Activated CD8-positive, alpha-beta memory T cell treated with anti-CD3 and anti-CD28 coated beads, Interleukin-2, amount 10 ng/mL, durations not matched to agents 7 days and 5 days (primary cell): ENCODE measurements at regions not wholly inside any gene's neighbourhood (a gene's known extent, or its start where the extent isn't known, plus 50 kb on each side); places are given as distances from the start of the nearest gene placed in this dataset.
A peak's percentile ranks its signal among the peaks of the same experiment; 100 is the strongest.

ENCODE experiments used
- ATAC-seq: fragments of 150-1000 bp; cut with Tn5 transposase; one replicate; pipeline ENCODE4 v1.10.0; 2021; ENCODE audit warnings: moderate library complexity
- CTCF ChIA-PET: fragments of 350-600 bp; sonication (Branson Sonifier 250); formaldehyde crosslinking; loops from one replicate; lab custom pipeline; 2021; ENCODE audit warnings: antibody characterized with exemption; lab: Charles Lee
- DNase-seq: peaks from one replicate; pipeline ENCODE4 v3.0.0-alpha.2; 2020
- H3K27ac Mint-ChIP-seq: one replicate; pipeline ENCODE4 v1.8.0; 2021; ENCODE audit warnings: mild to moderate bottlenecking, mixed read lengths
- H3K27me3 Mint-ChIP-seq: one replicate; pipeline ENCODE4 v1.8.0; 2021; ENCODE audit warnings: mixed read lengths
- H3K36me3 Mint-ChIP-seq: one replicate; pipeline ENCODE4 v1.8.0; 2021; ENCODE audit warnings: mild to moderate bottlenecking, mixed read lengths
- H3K4me1 Mint-ChIP-seq: one replicate; pipeline ENCODE4 v1.8.0; 2021; ENCODE audit warnings: mixed read lengths
- H3K4me3 Mint-ChIP-seq: one replicate; pipeline ENCODE4 v1.8.0; 2021; ENCODE audit warnings: mild to moderate bottlenecking, moderate library complexity, mixed read lengths
- H3K9me3 Mint-ChIP-seq: one replicate; pipeline ENCODE4 v1.8.0; 2022; ENCODE audit warnings: low read depth, mixed read lengths

- ATAC-seq (peak; percentile 0), DNase-seq (no peak)
- peak overlapping the region; percentile 99 for H3K27ac Mint-ChIP-seq
- peaks cover 4% of the 10 kb centered on the region for H3K9me3 Mint-ChIP-seq
- peak overlapping the region; percentile 57 for H3K4me3 Mint-ChIP-seq
- H3K4me1 Mint-ChIP-seq: peaks cover 80% of the 10 kb centered on the region
- peaks cover 82% of the 10 kb centered on the region for H3K36me3 Mint-ChIP-seq
- H3K27me3 Mint-ChIP-seq: peaks cover 2% of the 10 kb centered on the region
- CTCF ChIA-PET: interaction anchor here (0.7 to 2.2 kb wide), 15 partner anchors 8 to 286 kb away, joined by 3 to 10 read pairs (median 3); no protein-coding TSS in a partner anchor
Observed at GRCh38 chr9:91147079-91147708, 214.5 kb downstream of the AUH start.

GRCh38 chr9:91148306-91148705 lies 213.4 kb downstream of the AUH start:
- Mint-ChIP-seq H3K36me3 (peaks cover 84% of the 10 kb centered on the region), H3K9me3 (peaks cover 9% of the 10 kb centered on the region), H3K27me3 (peaks cover 2% of the 10 kb centered on the region), H3K4me3 (peak overlapping the region; percentile 57), H3K4me1 (peaks cover 88% of the 10 kb centered on the region), H3K27ac (peak overlapping the region; percentile 99)
- ATAC-seq (no peak), DNase-seq (no peak)
- CTCF ChIA-PET: interaction anchor here (0.9 to 2.2 kb wide), 3 partner anchors 9 to 24 kb away, joined by 3 to 10 read pairs (median 3); no protein-coding TSS in a partner anchor

DNA sequence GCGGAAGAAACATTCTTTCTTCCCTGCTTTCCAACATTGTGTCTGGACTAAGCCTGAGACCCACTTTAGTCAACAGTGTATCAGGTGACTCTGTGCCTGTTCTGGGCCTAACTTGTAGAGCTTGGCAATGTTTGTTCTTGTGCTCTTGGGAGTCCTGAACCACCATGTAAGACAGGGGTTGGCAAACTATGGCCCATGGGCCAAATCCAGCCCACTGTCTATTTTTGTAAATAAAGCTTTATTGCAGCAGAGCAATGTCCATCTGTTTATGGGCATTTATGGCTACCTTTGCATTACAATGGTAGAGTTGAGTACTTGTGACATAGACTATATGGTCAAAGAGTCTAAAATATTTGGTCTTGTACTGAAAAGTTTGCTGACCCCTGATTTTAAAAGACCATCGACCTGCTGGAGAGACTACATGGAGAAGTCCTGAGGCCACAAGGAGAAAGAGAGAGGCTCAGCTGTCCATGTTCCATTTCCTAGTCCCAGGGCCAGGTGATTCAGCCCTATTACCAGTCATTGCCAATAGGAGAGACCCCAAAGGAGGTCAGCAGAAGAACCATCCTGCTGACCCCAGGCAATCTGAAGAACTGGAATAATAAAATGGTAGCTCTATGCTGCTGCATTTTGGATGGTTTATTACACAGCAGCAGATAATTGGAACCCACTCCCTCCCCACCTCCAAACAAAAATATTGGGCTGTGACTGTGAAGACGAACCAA lies 211.3 kb downstream of the AUH start:
- peak overlapping the region; percentile 94 for H3K27ac Mint-ChIP-seq
- H3K4me1 Mint-ChIP-seq: peaks cover 92% of the 10 kb centered on the region
- DNase-seq (no peak), ATAC-seq (no peak)
- CTCF ChIA-PET: interaction anchor here (0.6 to 4.6 kb wide), 16 partner anchors 10 to 273 kb away, joined by 3 to 55 read pairs (median 8); partner anchors contain the start of gene NFIL3
- peaks cover 14% of the 10 kb centered on the region for H3K9me3 Mint-ChIP-seq
- H3K4me3 Mint-ChIP-seq: peak overlapping the region; percentile 51
- peaks cover 2% of the 10 kb centered on the region for H3K27me3 Mint-ChIP-seq
- peaks cover 84% of the 10 kb centered on the region for H3K36me3 Mint-ChIP-seq

GRCh38 chr9:91150998-91151717 lies 210.6 kb downstream of the AUH start:
- peaks cover 95% of the 10 kb centered on the region for H3K4me1 Mint-ChIP-seq
- H3K36me3 Mint-ChIP-seq: peaks cover 87% of the 10 kb centered on the region
- peaks cover 2% of the 10 kb centered on the region for H3K27me3 Mint-ChIP-seq
- peak overlapping the region; percentile 51 for H3K4me3 Mint-ChIP-seq
- H3K27ac Mint-ChIP-seq: peak overlapping the region; percentile 94
- DNase-seq: peak; percentile 82
- H3K9me3 Mint-ChIP-seq: peaks cover 14% of the 10 kb centered on the region
- CTCF ChIA-PET: interaction anchor here (0.6 to 4.6 kb wide), 20 partner anchors 9 to 273 kb away, joined by 3 to 55 read pairs (median 6); partner anchors contain the start of gene NFIL3
- peak; percentile 80 for ATAC-seq

GRCh38 chr9:91151718-91152095 lies 210.0 kb downstream of the AUH start:
- Mint-ChIP-seq H3K27me3 (peaks cover 2% of the 10 kb centered on the region), H3K4me3 (peak overlapping the region; percentile 51), H3K36me3 (peaks cover 88% of the 10 kb centered on the region), H3K27ac (peak overlapping the region; percentile 94), H3K4me1 (peaks cover 95% of the 10 kb centered on the region), H3K9me3 (peaks cover 14% of the 10 kb centered on the region)
- ATAC-seq (no peak), DNase-seq (no peak)
- CTCF ChIA-PET: interaction anchor here (0.9 to 4.6 kb wide), 16 partner anchors 8 to 272 kb away, joined by 3 to 55 read pairs (median 8); partner anchors contain the start of gene NFIL3

GRCh38 chr9:91154686-91155085 lies 207.0 kb downstream of the AUH start:
- no peak for ATAC-seq
- peak overlapping the region; percentile 82 for H3K27ac Mint-ChIP-seq
- H3K27me3 Mint-ChIP-seq: peaks cover 2% of the 10 kb centered on the region
- CTCF ChIA-PET: interaction anchor here (1.1 kb wide), 1 partner anchor 118 kb away, joined by 4 read pairs; no protein-coding TSS in a partner anchor
- H3K36me3 Mint-ChIP-seq: peaks cover 72% of the 10 kb centered on the region
- no peak for DNase-seq
- peaks cover 12% of the 10 kb centered on the region for H3K9me3 Mint-ChIP-seq
- H3K4me1 Mint-ChIP-seq: peaks cover 91% of the 10 kb centered on the region
- H3K4me3 Mint-ChIP-seq: no peak overlapping the region

DNA sequence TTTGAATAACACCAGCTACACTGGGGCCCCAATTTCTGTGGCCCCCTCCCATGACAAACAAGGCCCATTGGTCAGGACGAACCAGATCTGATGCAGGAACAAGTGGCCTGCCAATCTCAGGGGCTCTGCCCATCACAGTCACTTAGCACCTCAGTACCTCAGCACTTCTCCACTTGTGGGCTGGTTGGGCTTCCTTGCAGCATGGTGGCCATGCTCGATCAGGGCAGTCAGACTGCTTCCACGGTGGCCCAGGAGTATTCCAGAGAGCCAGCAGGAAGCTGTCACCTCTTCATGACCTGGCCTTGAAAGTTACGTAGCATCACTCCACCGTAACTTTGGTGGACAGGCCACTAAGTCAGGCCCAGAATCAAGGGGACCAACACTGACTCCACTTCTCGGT lies 206.5 kb downstream of the AUH start:
- ATAC-seq (no peak), DNase-seq (no peak)
- H3K9me3 Mint-ChIP-seq: peaks cover 10% of the 10 kb centered on the region
- H3K27ac Mint-ChIP-seq: peak overlapping the region; percentile 82
- peaks cover 88% of the 10 kb centered on the region for H3K4me1 Mint-ChIP-seq
- peaks cover 2% of the 10 kb centered on the region for H3K27me3 Mint-ChIP-seq
- CTCF ChIA-PET: interaction anchor here (1.1 kb wide), 2 partner anchors 9 to 118 kb away, joined by 3 to 4 read pairs; no protein-coding TSS in a partner anchor
- peaks cover 69% of the 10 kb centered on the region for H3K36me3 Mint-ChIP-seq
- H3K4me3 Mint-ChIP-seq: no peak overlapping the region

DNA sequence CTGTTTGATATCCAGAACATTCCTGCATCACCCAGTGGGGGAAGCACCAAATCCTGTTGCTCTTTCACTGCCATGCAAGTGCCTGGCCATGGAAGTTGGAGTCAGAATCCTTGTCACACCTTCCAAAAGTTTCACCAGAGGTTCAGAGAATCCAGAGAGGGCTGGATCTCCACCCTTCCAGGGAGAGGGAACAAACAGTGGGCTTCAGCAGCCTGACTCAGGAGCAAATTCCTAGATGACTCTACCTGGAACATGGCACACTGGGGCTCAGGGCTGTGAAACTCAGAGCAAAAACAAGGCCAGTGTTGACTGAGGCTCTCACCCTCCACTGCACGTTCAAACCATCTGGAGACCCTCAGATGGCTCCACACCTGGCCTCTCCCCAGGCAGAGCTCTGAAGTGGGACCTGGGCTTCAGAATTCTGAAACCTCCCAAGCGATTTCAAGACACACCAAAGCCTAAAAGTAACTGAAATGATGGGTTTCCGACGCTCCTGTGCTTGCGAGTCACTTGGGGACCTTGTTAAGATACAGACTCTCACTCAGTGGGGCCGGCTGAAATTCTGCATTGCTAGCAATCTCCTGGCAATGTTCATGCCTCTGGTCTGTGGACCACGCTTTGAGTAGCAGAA lies 205.9 kb downstream of the AUH start:
- DNase-seq: no peak
- CTCF ChIA-PET: interaction anchor here (1.1 kb wide), 2 partner anchors 8 to 119 kb away, joined by 3 to 4 read pairs; no protein-coding TSS in a partner anchor

GRCh38 chr9:91156451-91157234 lies 205.1 kb downstream of the AUH start:
- DNase-seq (no peak), ATAC-seq (peak; percentile 45)
- Mint-ChIP-seq H3K4me3 (no peak overlapping the region), H3K9me3 (peaks cover 10% of the 10 kb centered on the region), H3K4me1 (peaks cover 84% of the 10 kb centered on the region), H3K36me3 (peaks cover 59% of the 10 kb centered on the region), H3K27ac (peak overlapping the region; percentile 82), H3K27me3 (no peaks in the 10 kb centered on the region)
- CTCF ChIA-PET: interaction anchor here (0.9 kb wide), 1 partner anchor 67 kb away, joined by 3 read pairs; no protein-coding TSS in a partner anchor

More for the DNA sequence above, 205.9 kb downstream of the AUH start:
- ATAC-seq: no peak
- peaks cover 2% of the 10 kb centered on the region for H3K27me3 Mint-ChIP-seq
- no peak overlapping the region for H3K4me3 Mint-ChIP-seq
- peaks cover 10% of the 10 kb centered on the region for H3K9me3 Mint-ChIP-seq
- peak overlapping the region; percentile 82 for H3K27ac Mint-ChIP-seq
- H3K4me1 Mint-ChIP-seq: peaks cover 84% of the 10 kb centered on the region
- H3K36me3 Mint-ChIP-seq: peaks cover 63% of the 10 kb centered on the region

GRCh38 chr9:91157883-91158282 lies 203.8 kb downstream of the AUH start:
- no peak for ATAC-seq
- Mint-ChIP-seq H3K27ac (peak overlapping the region; percentile 34), H3K9me3 (peaks cover 6% of the 10 kb centered on the region), H3K27me3 (no peaks in the 10 kb centered on the region), H3K4me3 (no peak overlapping the region), H3K4me1 (peaks cover 84% of the 10 kb centered on the region), H3K36me3 (peaks cover 52% of the 10 kb centered on the region)
- no peak for DNase-seq
- CTCF ChIA-PET: interaction anchor here (0.7 to 1.9 kb wide), 2 partner anchors 121 to 269 kb away, joined by 3 to 5 read pairs; no protein-coding TSS in a partner anchor

GRCh38 chr9:91158286-91158685 lies 203.4 kb downstream of the AUH start:
- DNase-seq (no peak), ATAC-seq (no peak)
- H3K36me3 Mint-ChIP-seq: peaks cover 48% of the 10 kb centered on the region
- CTCF ChIA-PET: interaction anchor here (0.7 to 1.9 kb wide), 2 partner anchors 121 to 268 kb away, joined by 3 to 5 read pairs; no protein-coding TSS in a partner anchor
- H3K9me3 Mint-ChIP-seq: peaks cover 6% of the 10 kb centered on the region
- no peak overlapping the region for H3K4me3 Mint-ChIP-seq
- no peaks in the 10 kb centered on the region for H3K27me3 Mint-ChIP-seq
- H3K27ac Mint-ChIP-seq: peak overlapping the region; percentile 34
- peaks cover 84% of the 10 kb centered on the region for H3K4me1 Mint-ChIP-seq
